Liver (tissue), 8 donors: ENCODE measurements at regions not wholly inside any gene's neighbourhood (a gene's known extent, or its start where the extent isn't known, plus 50 kb on each side); places are given as distances from the start of the nearest gene placed in this dataset.

Experiments used
- DNase-seq: peaks from one replicate; pipeline ENCODE4 v3.0.0-alpha.2; 2017; ENCODE audit warnings: low spot score
- H3K27ac ChIP-seq, 2 donors: one replicate each; pipeline ENCODE4 v1.7.0; 2013; ENCODE audit warnings: inconsistent platforms in 2 of 2, low read length in 2 of 2, control low read depth in 1 of 2, low read depth in 1 of 2, mild to moderate bottlenecking in 1 of 2
- H3K27me3 ChIP-seq, 4 donors: one replicate each; pipeline versions ENCODE4 v1.6.1 to v1.7.0; 2013; ENCODE audit warnings: low read length in 3 of 4, inconsistent platforms in 1 of 4, mild to moderate bottlenecking in 1 of 4, moderate library complexity in 1 of 4; ENCODE audit not compliant: control insufficient read depth in 4 of 4, insufficient read depth in 4 of 4
- H3K36me3 ChIP-seq, 4 donors: one replicate each; pipeline versions ENCODE4 v1.6.1 to v1.7.0; 2013; ENCODE audit warnings: low read length in 3 of 4, mild to moderate bottlenecking in 3 of 4, low read depth in 1 of 4, moderate library complexity in 1 of 4; ENCODE audit not compliant: control insufficient read depth in 4 of 4, insufficient read depth in 3 of 4
- H3K4me1 ChIP-seq, 4 donors: one replicate each; pipeline versions ENCODE4 v1.6.1 to v1.7.0; 2013; ENCODE audit warnings: low read length in 3 of 4, mild to moderate bottlenecking in 3 of 4, moderate library complexity in 1 of 4; ENCODE audit not compliant: control insufficient read depth in 4 of 4, insufficient read depth in 4 of 4
- H3K4me3 ChIP-seq, 3 donors: one replicate each; pipeline versions ENCODE4 v1.6.1 to v1.7.0; 2013; ENCODE audit warnings: low read length in 3 of 3, control low read depth in 1 of 3, low read depth in 1 of 3, mild to moderate bottlenecking in 1 of 3
- H3K9ac ChIP-seq, 2 donors: one replicate each; pipeline ENCODE4 v1.7.0; 2013; ENCODE audit warnings: low read length in 2 of 2, mild to moderate bottlenecking in 2 of 2, moderate library complexity in 2 of 2, control low read depth in 1 of 2, low read depth in 1 of 2
- H3K9me3 ChIP-seq, 4 donors: one replicate each; pipeline versions ENCODE4 v1.6.1 to v1.7.0; 2013; ENCODE audit warnings: low read length in 3 of 4; ENCODE audit not compliant: control insufficient read depth in 4 of 4
- GABPA ChIP-seq, 2 donors: IDR thresholded peaks in 1 of 2; conservative IDR thresholded peaks in 1 of 2; 2 replicates each; pipeline ENCODE4 v1.6.1; 2016; ENCODE audit warnings: antibody characterized with exemption in 2 of 2, mild to moderate bottlenecking in 1 of 2, moderate library complexity in 1 of 2
- HNF4A ChIP-seq, 2 donors: conservative IDR thresholded peaks; 2 replicates each; pipeline ENCODE4 v1.6.1; 2016; ENCODE audit warnings: antibody characterized with exemption in 2 of 2, mild to moderate bottlenecking in 2 of 2
- HNF4G ChIP-seq: IDR thresholded peaks from 2 replicates; pipeline ENCODE4 v1.6.1; 2016; ENCODE audit warnings: antibody characterized with exemption
- JUND ChIP-seq, 2 donors: IDR thresholded peaks; 2 replicates each; pipeline ENCODE4 v1.6.1; 2016; ENCODE audit warnings: antibody characterized with exemption in 2 of 2
- NR2F2 ChIP-seq: IDR thresholded peaks from 2 replicates; pipeline ENCODE4 v1.6.1; 2016; ENCODE audit warnings: antibody characterized with exemption
- REST ChIP-seq: IDR thresholded peaks from 2 replicates; pipeline ENCODE4 v1.6.1; 2016; ENCODE audit warnings: antibody characterized with exemption, mild to moderate bottlenecking
- SP1 ChIP-seq: IDR thresholded peaks from 2 replicates; pipeline ENCODE4 v1.6.1; 2018; ENCODE audit warnings: antibody characterized with exemption, mild to moderate bottlenecking
- YY1 ChIP-seq: IDR thresholded peaks from 2 replicates; pipeline ENCODE4 v1.6.1; 2016; ENCODE audit warnings: antibody characterized with exemption, mild to moderate bottlenecking
- WGBS: extraction: QIAGEN DNeasy Blood & Tissue Kit; methylation state at CpG from one replicate; pipeline ENCODE4 v1.1.7; 2013; 5-methylcytosine and 5-hydroxymethylcytosine counted together
- TF ChIP-seq, protein P1 (sequence below): fragments of 150-350 bp; IDR thresholded peaks from 2 replicates; pipeline ENCODE4 v1.5.1; 2017; ENCODE audit warnings: improper control_type of control experiment, low read depth, low read length; ENCODE audit not compliant: missing input control
- TF ChIP-seq, protein P2 (sequence below): IDR thresholded peaks from 2 replicates; pipeline ENCODE4 v1.6.1; 2016; ENCODE audit warnings: antibody characterized with exemption
- TF ChIP-seq, protein P3 (sequence below): IDR thresholded peaks from 2 replicates; pipeline ENCODE4 v1.6.1; 2016; ENCODE audit warnings: antibody characterized with exemption
- donor health status: healthy.
- donor health status: healthy.
- donor health status: healthy.
- donor health status: healthy.
- donor health status: healthy.

GRCh38 chr18:34637094-34637801 lies 72.8 kb upstream of the DTNA start:
- Histone ChIP-seq H3K9ac (no peak overlapping the region), H3K36me3 (no peaks in the 10 kb centered on the region), H3K27me3 (peaks cover 0 to 1% (median 0%) of the 10 kb centered on the region in 4 donors), H3K9me3 (no peaks in the 10 kb centered on the region), H3K4me3 (no peak overlapping the region), H3K4me1 (no peaks in the 10 kb centered on the region), H3K27ac (no peak overlapping the region)
- DNase-seq, result no peak
- TF ChIP-seq, protein P1, sequence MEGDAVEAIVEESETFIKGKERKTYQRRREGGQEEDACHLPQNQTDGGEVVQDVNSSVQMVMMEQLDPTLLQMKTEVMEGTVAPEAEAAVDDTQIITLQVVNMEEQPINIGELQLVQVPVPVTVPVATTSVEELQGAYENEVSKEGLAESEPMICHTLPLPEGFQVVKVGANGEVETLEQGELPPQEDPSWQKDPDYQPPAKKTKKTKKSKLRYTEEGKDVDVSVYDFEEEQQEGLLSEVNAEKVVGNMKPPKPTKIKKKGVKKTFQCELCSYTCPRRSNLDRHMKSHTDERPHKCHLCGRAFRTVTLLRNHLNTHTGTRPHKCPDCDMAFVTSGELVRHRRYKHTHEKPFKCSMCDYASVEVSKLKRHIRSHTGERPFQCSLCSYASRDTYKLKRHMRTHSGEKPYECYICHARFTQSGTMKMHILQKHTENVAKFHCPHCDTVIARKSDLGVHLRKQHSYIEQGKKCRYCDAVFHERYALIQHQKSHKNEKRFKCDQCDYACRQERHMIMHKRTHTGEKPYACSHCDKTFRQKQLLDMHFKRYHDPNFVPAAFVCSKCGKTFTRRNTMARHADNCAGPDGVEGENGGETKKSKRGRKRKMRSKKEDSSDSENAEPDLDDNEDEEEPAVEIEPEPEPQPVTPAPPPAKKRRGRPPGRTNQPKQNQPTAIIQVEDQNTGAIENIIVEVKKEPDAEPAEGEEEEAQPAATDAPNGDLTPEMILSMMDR, result no peak
- TF ChIP-seq REST, result no peak
- TF ChIP-seq HNF4A (conservative IDR thresholded peaks at IDR 0.05), result no peak
- no peak for TF ChIP-seq GABPA (IDR thresholded peaks at IDR 0.05 in 1 of 2, conservative IDR thresholded peaks at IDR 0.05 in 1 of 2)
- no peak for TF ChIP-seq JUND (IDR thresholded peaks at IDR 0.05)
- TF ChIP-seq, protein P2, sequence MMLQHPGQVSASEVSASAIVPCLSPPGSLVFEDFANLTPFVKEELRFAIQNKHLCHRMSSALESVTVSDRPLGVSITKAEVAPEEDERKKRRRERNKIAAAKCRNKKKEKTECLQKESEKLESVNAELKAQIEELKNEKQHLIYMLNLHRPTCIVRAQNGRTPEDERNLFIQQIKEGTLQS, result no peak
- TF ChIP-seq SP1, result no peak
- TF ChIP-seq YY1, result no peak
- no peak for TF ChIP-seq NR2F2
- TF ChIP-seq, protein P3, sequence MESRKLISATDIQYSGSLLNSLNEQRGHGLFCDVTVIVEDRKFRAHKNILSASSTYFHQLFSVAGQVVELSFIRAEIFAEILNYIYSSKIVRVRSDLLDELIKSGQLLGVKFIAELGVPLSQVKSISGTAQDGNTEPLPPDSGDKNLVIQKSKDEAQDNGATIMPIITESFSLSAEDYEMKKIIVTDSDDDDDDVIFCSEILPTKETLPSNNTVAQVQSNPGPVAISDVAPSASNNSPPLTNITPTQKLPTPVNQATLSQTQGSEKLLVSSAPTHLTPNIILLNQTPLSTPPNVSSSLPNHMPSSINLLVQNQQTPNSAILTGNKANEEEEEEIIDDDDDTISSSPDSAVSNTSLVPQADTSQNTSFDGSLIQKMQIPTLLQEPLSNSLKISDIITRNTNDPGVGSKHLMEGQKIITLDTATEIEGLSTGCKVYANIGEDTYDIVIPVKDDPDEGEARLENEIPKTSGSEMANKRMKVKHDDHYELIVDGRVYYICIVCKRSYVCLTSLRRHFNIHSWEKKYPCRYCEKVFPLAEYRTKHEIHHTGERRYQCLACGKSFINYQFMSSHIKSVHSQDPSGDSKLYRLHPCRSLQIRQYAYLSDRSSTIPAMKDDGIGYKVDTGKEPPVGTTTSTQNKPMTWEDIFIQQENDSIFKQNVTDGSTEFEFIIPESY, result no peak
- TF ChIP-seq HNF4G, result no peak
- WGBS, result 47% methylated on average over 3 of the region's 3 CpGs

DNA sequence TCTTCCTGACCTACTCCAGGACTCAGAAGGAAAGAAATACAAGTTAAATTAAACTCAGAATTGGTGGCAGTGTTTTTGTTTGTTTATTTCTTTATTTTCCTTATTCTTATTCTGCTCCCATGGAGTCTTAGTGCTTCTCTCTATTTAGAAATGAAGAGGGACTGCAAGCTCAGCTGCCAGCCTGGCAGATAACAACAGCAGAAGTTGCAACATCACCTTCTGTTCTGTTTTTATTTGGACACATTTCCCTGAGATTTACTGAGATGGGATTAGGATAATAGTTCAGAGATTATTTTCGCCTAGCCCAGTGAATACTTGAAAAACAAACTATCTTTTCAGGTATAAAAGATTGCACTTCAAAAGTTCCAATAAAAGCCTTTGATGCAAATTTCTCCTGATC lies 70.4 kb upstream of the DTNA start:
- no peak overlapping the region for H3K4me3 ChIP-seq
- H3K27ac ChIP-seq, result no peak overlapping the region
- H3K27me3 ChIP-seq, result no peaks in the 10 kb centered on the region
- H3K4me1 ChIP-seq, result no peaks in the 10 kb centered on the region
- H3K9me3 ChIP-seq, result no peaks in the 10 kb centered on the region
- DNase-seq, result no peak
- no peaks in the 10 kb centered on the region for H3K36me3 ChIP-seq
- TF ChIP-seq JUND (IDR thresholded peaks at IDR 0.05), result no peak
- 58% methylated on average over 1 of the region's 1 CpG for WGBS
- no peak overlapping the region for H3K9ac ChIP-seq
